Loucy (cell line): ENCODE measurements at regions not wholly inside any gene's neighbourhood (a gene's known extent, or its start where the extent isn't known, plus 50 kb on each side); places are given as distances from the start of the nearest gene placed in this dataset.

Experiments
- CTCF ChIP-seq: fragments of 200-600 bp; sonication (generic); conservative IDR thresholded peaks from 2 replicates; pipeline ENCODE4 v1.5.1; 2014; ENCODE audit warnings: mild to moderate bottlenecking, antibody characterized with exemption, low read length
- EZH2phosphoT487 ChIP-seq: fragments of 200-600 bp; IDR thresholded peaks from 2 replicates; pipeline ENCODE4 v1.6.1; 2018; ENCODE audit warnings: antibody characterized with exemption, mild to moderate bottlenecking, moderate library complexity, borderline replicate concordance

GRCh38 chr3:117126460-117126859 lies 416.9 kb downstream of the TUSC7 start:
- TF ChIP-seq CTCF = no peak
- TF ChIP-seq EZH2phosphoT487 = no peak
